Mesendoderm (in vitro differentiated cells): ENCODE measurements at regions not wholly inside any gene's neighbourhood (a gene's known extent, or its start where the extent isn't known, plus 50 kb on each side); places are given as distances from the start of the nearest gene placed in this dataset.

Source experiments
- DNase-seq: peaks from one replicate; pipeline ENCODE4 v3.0.0; 2013
- H2AK5ac ChIP-seq: 2 replicates; pipeline ENCODE4 v1.6.1; 2013; ENCODE audit warnings: low read length, inconsistent platforms
- H2BK120ac ChIP-seq: 2 replicates; pipeline ENCODE4 v1.6.1; 2013; ENCODE audit warnings: low read depth, mild to moderate bottlenecking, low read length, moderate library complexity, mixed read lengths
- H2BK15ac ChIP-seq: replicated peaks from 2 replicates; pipeline ENCODE4 v1.6.1; 2013; ENCODE audit warnings: low read depth, mild to moderate bottlenecking, moderate library complexity
- H2BK5ac ChIP-seq: 2 replicates; pipeline ENCODE4 v1.6.1; 2013; ENCODE audit warnings: low read length, inconsistent platforms
- H3K18ac ChIP-seq: 2 replicates; pipeline ENCODE4 v1.6.1; 2013; ENCODE audit warnings: mild to moderate bottlenecking, low read length, mixed read lengths
- H3K23ac ChIP-seq: one replicate; pipeline ENCODE4 v1.6.1; 2013; ENCODE audit warnings: low read length
- H3K27ac ChIP-seq: 2 replicates; pipeline ENCODE4 v1.5.1; 2013; ENCODE audit warnings: low read depth, mild to moderate bottlenecking, inconsistent platforms, low read length, moderate library complexity
- H3K27me3 ChIP-seq: 2 replicates; pipeline ENCODE4 v1.6.1; 2013; ENCODE audit warnings: low read length, control low read depth, mild to moderate bottlenecking, inconsistent platforms; ENCODE audit not compliant: insufficient read depth, poor library complexity
- H3K36me3 ChIP-seq: 2 replicates; pipeline ENCODE4 v1.6.1; 2013; ENCODE audit warnings: low read length, inconsistent platforms; ENCODE audit not compliant: control insufficient read depth, insufficient read depth
- H3K4ac ChIP-seq: one replicate; pipeline ENCODE4 v1.6.1; 2013; ENCODE audit warnings: low read depth, mild to moderate bottlenecking, low read length, moderate library complexity
- H3K4me1 ChIP-seq: 2 replicates; pipeline ENCODE4 v1.6.1; 2013; ENCODE audit warnings: low read depth, low read length, inconsistent platforms; ENCODE audit not compliant: control insufficient read depth
- H3K4me2 ChIP-seq: 2 replicates; pipeline ENCODE4 v1.6.1; 2013; ENCODE audit warnings: low read length
- H3K4me3 ChIP-seq: 2 replicates; pipeline ENCODE4 v1.5.1; 2013; ENCODE audit warnings: mild to moderate bottlenecking, low read length
- H3K56ac ChIP-seq: one replicate; pipeline ENCODE4 v1.6.1; 2013; ENCODE audit warnings: low read length
- H3K79me1 ChIP-seq: 2 replicates; pipeline ENCODE4 v1.6.1; 2013; ENCODE audit warnings: low read length, inconsistent platforms
- H3K79me2 ChIP-seq: 2 replicates; pipeline ENCODE4 v1.6.1; 2013; ENCODE audit warnings: mild to moderate bottlenecking, low read length; ENCODE audit not compliant: control insufficient read depth, insufficient read depth
- H3K9ac ChIP-seq: 2 replicates; pipeline ENCODE4 v1.6.1; 2013; ENCODE audit warnings: low read length, inconsistent platforms
- H4K5ac ChIP-seq: one replicate; pipeline ENCODE4 v1.6.1; 2013; ENCODE audit warnings: low read length
- H4K8ac ChIP-seq: one replicate; pipeline ENCODE4 v1.6.1; 2013; ENCODE audit warnings: low read depth, mild to moderate bottlenecking, control low read depth, low read length, moderate library complexity
- WGBS: extraction: QIAGEN DNeasy Blood & Tissue Kit; methylation state at CpG from one replicate; pipeline ENCODE4 v1.1.7; 2013; ENCODE audit warnings: low lambda C conversion rate, missing lambda C conversion rate; ENCODE audit not compliant: insufficient coverage; ENCODE audit errors: extremely low coverage; 5-methylcytosine and 5-hydroxymethylcytosine counted together

GRCh38 chr2:145080426-145080825 lies 560.5 kb upstream of the ZEB2 start:
- Histone ChIP-seq H3K79me2 (no peaks in the 10 kb centered on the region), H3K4ac (no peak overlapping the region), H3K4me1 (no peaks in the 10 kb centered on the region), H3K36me3 (no peaks in the 10 kb centered on the region), H3K4me3 (no peak overlapping the region), H3K4me2 (no peak overlapping the region), H3K27ac (no peak overlapping the region), H3K27me3 (no peaks in the 10 kb centered on the region), H2BK5ac (no peak overlapping the region), H2AK5ac (no peak overlapping the region), H3K79me1 (no peaks in the 10 kb centered on the region), H4K5ac (no peak overlapping the region), H3K9ac (no peak overlapping the region), H2BK15ac (no peak overlapping the region), H3K18ac (no peak overlapping the region), H2BK120ac (no peak overlapping the region), H3K23ac (no peak overlapping the region), H3K56ac (no peak overlapping the region), H4K8ac (no peak overlapping the region)
- no peak for DNase-seq
- WGBS = no CpG with 5 or more reads among the region's 1 CpG

GRCh38 chr2:145079641-145080040 lies 559.7 kb upstream of the ZEB2 start:
- WGBS = no CpG with 5 or more reads among the region's 1 CpG
- Histone ChIP-seq H3K4me2 (no peak overlapping the region), H3K18ac (no peak overlapping the region), H4K8ac (no peak overlapping the region), H3K23ac (no peak overlapping the region), H3K4me3 (no peak overlapping the region), H2BK15ac (no peak overlapping the region), H3K79me2 (no peaks in the 10 kb centered on the region), H3K4me1 (no peaks in the 10 kb centered on the region), H3K27ac (no peak overlapping the region), H2BK5ac (no peak overlapping the region), H4K5ac (no peak overlapping the region), H2BK120ac (no peak overlapping the region), H2AK5ac (no peak overlapping the region), H3K36me3 (no peaks in the 10 kb centered on the region), H3K56ac (no peak overlapping the region), H3K9ac (no peak overlapping the region), H3K4ac (no peak overlapping the region), H3K27me3 (no peaks in the 10 kb centered on the region), H3K79me1 (no peaks in the 10 kb centered on the region)
- no peak for DNase-seq

- no CpG with 5 or more reads among the region's 1 CpG for WGBS
- Histone ChIP-seq H3K4me1 (no peaks in the 10 kb centered on the region), H3K56ac (no peak overlapping the region), H3K27ac (no peak overlapping the region), H3K23ac (no peak overlapping the region), H3K79me1 (no peaks in the 10 kb centered on the region), H2BK5ac (no peak overlapping the region), H2BK15ac (no peak overlapping the region), H3K9ac (no peak overlapping the region), H4K5ac (no peak overlapping the region), H3K4ac (no peak overlapping the region), H2AK5ac (no peak overlapping the region), H3K79me2 (no peaks in the 10 kb centered on the region), H3K4me2 (no peak overlapping the region), H3K18ac (no peak overlapping the region), H3K4me3 (no peak overlapping the region), H3K36me3 (no peaks in the 10 kb centered on the region), H4K8ac (no peak overlapping the region), H2BK120ac (no peak overlapping the region), H3K27me3 (no peaks in the 10 kb centered on the region)
- no peak for DNase-seq
Measured at GRCh38 chr2:145078923-145079322, 559.0 kb upstream of the ZEB2 start.

- H3K27ac ChIP-seq = no peak overlapping the region
- no peak overlapping the region for H4K8ac ChIP-seq
- H3K4ac ChIP-seq = no peak overlapping the region
- H2BK15ac ChIP-seq = no peak overlapping the region
- no peak overlapping the region for H3K56ac ChIP-seq
- H3K23ac ChIP-seq = no peak overlapping the region
- H3K9ac ChIP-seq = no peak overlapping the region
- H2BK5ac ChIP-seq = no peak overlapping the region
- H2AK5ac ChIP-seq = no peak overlapping the region
- no peak overlapping the region for H2BK120ac ChIP-seq
- H3K27me3 ChIP-seq = no peaks in the 10 kb centered on the region
- WGBS = no CpG with 5 or more reads among the region's 1 CpG
- no peak overlapping the region for H3K4me3 ChIP-seq
- DNase-seq = no peak
- H4K5ac ChIP-seq = no peak overlapping the region
- H3K4me2 ChIP-seq = no peak overlapping the region
- no peaks in the 10 kb centered on the region for H3K36me3 ChIP-seq
- H3K4me1 ChIP-seq = no peaks in the 10 kb centered on the region
- H3K18ac ChIP-seq = no peak overlapping the region
- no peaks in the 10 kb centered on the region for H3K79me2 ChIP-seq
- H3K79me1 ChIP-seq = no peaks in the 10 kb centered on the region
Measured at GRCh38 chr2:145076085-145076484, 556.2 kb upstream of the ZEB2 start.

- Histone ChIP-seq H2BK5ac (no peak overlapping the region), H3K4me1 (no peaks in the 10 kb centered on the region), H3K18ac (no peak overlapping the region), H3K36me3 (no peaks in the 10 kb centered on the region), H3K56ac (no peak overlapping the region), H3K79me1 (no peaks in the 10 kb centered on the region), H3K27ac (no peak overlapping the region), H3K4me2 (no peak overlapping the region), H2BK15ac (no peak overlapping the region), H3K9ac (no peak overlapping the region), H2BK120ac (no peak overlapping the region), H3K23ac (no peak overlapping the region), H3K27me3 (no peaks in the 10 kb centered on the region), H4K8ac (no peak overlapping the region), H3K79me2 (no peaks in the 10 kb centered on the region), H2AK5ac (no peak overlapping the region), H4K5ac (no peak overlapping the region), H3K4ac (no peak overlapping the region), H3K4me3 (no peak overlapping the region)
- no CpG with 5 or more reads among the region's 1 CpG for WGBS
- DNase-seq = no peak
Measured at GRCh38 chr2:145075454-145076062, 555.6 kb upstream of the ZEB2 start.

GRCh38 chr2:145070703-145071102 lies 550.8 kb upstream of the ZEB2 start:
- H2BK5ac ChIP-seq = no peak overlapping the region
- H3K4me3 ChIP-seq = no peak overlapping the region
- no peak overlapping the region for H3K18ac ChIP-seq
- no peaks in the 10 kb centered on the region for H3K79me2 ChIP-seq
- H3K9ac ChIP-seq = no peak overlapping the region
- no peak overlapping the region for H4K5ac ChIP-seq
- H3K79me1 ChIP-seq = no peaks in the 10 kb centered on the region
- no peak overlapping the region for H3K23ac ChIP-seq
- DNase-seq = no peak
- H3K56ac ChIP-seq = no peak overlapping the region
- no peaks in the 10 kb centered on the region for H3K36me3 ChIP-seq
- no peaks in the 10 kb centered on the region for H3K27me3 ChIP-seq
- no peak overlapping the region for H2BK120ac ChIP-seq
- no peak overlapping the region for H3K4ac ChIP-seq
- H3K4me1 ChIP-seq = no peaks in the 10 kb centered on the region
- no peak overlapping the region for H4K8ac ChIP-seq
- no peak overlapping the region for H2BK15ac ChIP-seq
- H3K27ac ChIP-seq = no peak overlapping the region
- H3K4me2 ChIP-seq = no peak overlapping the region
- H2AK5ac ChIP-seq = no peak overlapping the region
